GM19438 (cell line): ENCODE measurements at regions not wholly inside any gene's neighbourhood (a gene's known extent, or its start where the extent isn't known, plus 50 kb on each side); places are given as distances from the start of the nearest gene placed in this dataset.

ENCODE experiments used
- ATAC-seq: cut with Tn5 transposase; IDR thresholded peaks from one replicate; pipeline ENCODE4 v1.9.1; 2021; ENCODE audit warnings: low read depth; ENCODE audit not compliant: unreplicated experiment

GRCh38 chr15:62561571-62561970 lies 396.5 kb upstream of the C2CD4B start:
- ATAC-seq, result no peak

- ATAC-seq, result no peak
Observed at GRCh38 chr15:62564886-62565633, 400.0 kb upstream of the C2CD4B start.

DNA sequence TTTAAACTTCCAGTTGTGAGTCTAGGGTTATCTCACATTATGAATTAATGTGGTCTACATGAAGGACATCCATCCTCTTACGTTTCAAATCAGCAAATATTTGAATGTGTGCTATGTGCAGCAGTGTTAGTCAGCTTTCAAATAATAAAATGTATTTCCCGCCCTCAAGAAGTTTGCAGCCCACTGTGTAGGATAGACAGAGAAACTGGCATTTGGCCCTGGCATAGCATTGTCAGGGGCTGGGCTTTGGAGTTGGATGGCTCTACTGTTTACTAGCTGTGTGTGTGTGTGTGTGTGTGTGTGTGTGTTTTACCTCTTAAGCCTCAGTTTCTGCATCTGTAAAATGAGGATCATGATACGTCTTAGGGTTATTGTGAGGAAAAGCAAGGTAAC lies 400.5 kb upstream of the C2CD4B start:
- ATAC-seq, result no peak

DNA sequence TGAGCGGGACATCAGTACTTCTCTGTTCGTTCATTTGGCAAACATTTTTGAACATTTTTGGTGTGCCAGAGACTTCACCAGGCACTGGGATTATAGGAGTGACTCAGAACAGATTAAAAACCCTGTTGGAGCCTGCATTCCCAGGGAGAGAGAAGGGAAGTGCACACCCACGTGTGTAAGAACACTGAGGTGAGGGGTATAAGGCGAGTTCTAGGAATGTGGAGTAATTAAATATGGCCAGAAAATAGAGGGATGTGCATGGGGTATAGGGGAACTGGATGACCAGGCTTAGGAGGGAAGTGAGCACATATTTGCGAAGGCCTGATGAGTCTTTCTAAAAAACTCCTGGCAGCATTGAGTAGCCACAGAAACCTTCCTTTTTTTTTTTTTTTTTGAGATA lies 401.2 kb upstream of the C2CD4B start:
- ATAC-seq, result no peak

DNA sequence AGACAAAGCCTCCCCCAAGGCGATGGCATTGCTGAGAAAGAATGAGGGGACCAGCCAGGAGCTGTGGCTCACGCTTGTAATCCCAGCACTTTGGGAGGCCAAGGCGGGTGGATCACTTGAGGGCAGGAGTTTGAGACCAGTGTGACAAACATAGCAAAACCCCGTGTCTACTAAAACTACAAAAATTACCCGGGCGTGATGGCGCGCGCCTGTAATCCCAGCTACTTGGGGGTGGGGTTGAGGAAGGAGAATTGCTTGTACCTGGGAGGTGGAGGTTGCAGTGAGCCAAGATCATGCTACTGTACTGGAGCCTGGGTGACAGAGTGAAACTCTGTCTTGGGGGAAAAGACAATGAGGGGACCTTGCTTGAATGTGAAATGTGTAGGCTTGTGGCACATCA lies 402.4 kb upstream of the C2CD4B start:
- ATAC-seq, result no peak

DNA sequence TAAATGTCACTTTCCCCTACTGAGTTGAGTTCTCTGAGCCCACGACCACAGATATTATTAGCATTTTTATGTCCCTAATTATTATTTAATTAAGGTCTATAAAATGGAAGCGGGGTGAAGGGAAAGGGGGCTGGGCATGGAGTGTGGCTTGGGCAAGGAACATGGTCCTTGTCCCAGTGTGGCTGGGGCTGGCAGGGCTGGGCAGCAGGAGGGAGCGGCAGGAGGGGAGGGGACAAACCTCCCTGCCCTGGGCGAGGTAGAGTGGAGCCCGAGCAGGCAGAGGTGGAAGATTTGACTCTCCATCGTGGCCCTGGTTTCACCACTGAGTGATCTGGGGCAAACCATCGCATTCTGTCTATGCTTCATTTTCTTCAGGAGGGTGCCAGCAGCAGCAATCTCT lies 402.9 kb upstream of the C2CD4B start:
- ATAC-seq, result no peak

GRCh38 chr15:62568702-62569101 lies 403.6 kb upstream of the C2CD4B start:
- ATAC-seq, result no peak

GRCh38 chr15:62569460-62570404 lies 404.6 kb upstream of the C2CD4B start:
- no peak for ATAC-seq

GRCh38 chr15:62570405-62570783 lies 405.3 kb upstream of the C2CD4B start:
- ATAC-seq, result no peak

DNA sequence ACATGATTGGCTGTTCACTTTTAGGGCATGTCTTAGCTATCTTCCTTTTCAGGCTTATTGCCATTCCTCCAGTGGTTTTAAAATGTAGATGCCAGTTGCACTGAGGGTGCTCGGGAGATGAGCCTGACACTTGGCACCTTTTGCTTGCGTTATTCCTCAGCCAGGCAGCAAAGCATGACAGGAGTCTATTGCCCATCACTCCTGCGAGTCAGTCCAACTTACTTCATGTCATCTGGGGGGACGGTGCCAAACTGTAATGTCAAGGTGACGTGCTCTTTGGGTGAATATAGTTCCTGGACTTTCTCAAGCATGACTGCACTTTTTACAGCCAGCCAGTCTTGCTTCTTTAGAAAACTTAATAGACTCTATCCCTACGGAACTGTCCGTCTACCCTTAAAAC lies 406.0 kb upstream of the C2CD4B start:
- no peak for ATAC-seq

DNA sequence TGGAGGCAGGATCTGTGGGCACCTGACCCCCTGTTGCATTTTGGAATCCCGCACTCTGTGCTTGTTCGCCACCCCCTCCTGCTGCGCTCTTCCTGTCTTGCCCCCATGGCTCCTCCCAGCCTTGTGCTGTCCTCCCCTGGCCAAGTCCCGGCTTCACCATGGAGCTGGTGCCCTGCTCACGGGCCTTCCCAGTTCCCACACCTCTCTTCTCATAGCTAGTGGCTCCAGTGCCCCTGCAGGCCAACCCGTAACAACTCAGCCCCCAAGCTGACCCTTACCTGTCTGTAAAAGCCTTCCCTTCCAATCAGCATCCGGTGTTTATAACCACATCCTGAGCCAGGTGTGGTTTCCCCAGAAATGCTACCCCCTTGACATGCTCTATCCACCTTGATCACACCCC lies 407.7 kb upstream of the C2CD4B start:
- no peak for ATAC-seq

DNA sequence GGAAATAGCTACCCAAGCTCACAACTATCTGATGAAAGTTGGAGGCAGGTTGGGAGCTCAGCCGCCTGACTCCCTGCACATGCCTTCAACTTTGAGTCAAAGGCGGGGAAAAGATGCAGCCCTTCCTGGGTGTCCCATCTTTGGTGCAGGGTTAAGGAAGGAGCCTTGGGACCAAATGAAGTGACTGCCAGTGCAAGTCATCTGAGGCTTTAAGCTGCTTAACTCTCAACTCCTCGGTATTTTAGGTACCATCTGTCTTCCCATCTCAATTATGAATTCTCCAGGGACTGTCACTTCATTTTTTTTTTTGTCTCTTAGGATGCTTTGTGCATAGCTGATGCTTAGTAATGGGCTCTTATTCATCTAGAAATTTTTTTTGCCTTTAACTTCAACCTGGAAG lies 408.8 kb upstream of the C2CD4B start:
- no peak for ATAC-seq

- ATAC-seq, result no peak
Observed at GRCh38 chr15:62578546-62578945, 413.5 kb upstream of the C2CD4B start.

DNA sequence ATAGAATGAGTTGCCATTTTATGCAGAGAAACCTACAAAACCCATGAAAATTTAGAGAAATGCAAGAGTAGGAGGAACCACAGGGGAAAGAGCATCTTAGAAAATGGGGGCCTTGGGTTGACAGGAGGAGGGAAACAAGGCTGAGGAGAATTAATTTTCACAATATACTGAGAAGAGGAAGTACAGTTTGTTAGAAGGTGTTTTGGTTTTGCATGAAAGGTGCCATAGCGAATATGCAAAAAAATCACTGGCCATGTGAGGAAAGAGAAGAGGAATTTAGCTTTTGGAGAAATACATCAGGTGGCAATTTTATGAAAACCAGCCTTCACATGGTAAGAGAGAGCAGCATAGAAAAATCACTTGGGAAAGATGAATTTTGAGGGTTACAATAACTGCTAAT lies 413.9 kb upstream of the C2CD4B start:
- ATAC-seq, result no peak

DNA sequence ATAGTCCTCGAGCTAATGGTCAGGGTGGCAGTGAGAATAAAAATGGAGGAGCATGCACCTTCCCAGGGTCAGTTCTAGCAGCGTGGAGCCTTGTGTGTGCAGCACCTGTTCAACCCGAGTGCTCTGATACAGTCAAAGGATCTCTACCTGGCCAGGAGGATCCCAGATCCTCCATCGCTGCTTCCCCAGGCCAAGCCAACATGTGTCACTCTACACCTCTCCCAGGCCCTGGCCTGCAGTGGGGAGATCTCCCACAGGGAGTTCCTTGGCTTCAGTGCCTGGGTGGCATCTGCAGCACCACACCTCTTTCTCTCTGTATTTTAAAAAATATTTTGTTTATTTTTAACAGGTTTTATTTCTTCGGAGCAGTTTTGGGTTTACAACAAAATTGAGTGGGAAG lies 414.8 kb upstream of the C2CD4B start:
- no peak for ATAC-seq

DNA sequence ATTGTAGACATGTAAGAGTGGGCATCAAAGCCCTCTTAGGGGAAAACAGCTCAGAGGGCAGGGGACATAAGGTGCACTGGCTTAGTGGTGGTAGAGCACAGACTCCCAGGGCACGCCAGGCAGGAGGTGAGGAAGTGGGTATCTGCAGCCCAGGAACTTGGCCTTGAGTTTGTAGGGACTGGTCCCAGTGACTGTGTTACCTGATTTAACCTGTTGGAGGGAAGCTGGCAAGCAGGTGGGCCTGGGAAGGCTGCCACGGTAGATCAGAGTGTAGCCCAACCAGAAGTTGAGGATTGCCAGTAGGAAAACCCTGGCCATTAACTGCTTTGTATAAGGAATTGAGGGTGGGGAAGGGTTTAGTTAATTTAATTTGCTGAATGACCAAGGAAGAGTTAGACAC lies 417.5 kb upstream of the C2CD4B start:
- no peak for ATAC-seq

DNA sequence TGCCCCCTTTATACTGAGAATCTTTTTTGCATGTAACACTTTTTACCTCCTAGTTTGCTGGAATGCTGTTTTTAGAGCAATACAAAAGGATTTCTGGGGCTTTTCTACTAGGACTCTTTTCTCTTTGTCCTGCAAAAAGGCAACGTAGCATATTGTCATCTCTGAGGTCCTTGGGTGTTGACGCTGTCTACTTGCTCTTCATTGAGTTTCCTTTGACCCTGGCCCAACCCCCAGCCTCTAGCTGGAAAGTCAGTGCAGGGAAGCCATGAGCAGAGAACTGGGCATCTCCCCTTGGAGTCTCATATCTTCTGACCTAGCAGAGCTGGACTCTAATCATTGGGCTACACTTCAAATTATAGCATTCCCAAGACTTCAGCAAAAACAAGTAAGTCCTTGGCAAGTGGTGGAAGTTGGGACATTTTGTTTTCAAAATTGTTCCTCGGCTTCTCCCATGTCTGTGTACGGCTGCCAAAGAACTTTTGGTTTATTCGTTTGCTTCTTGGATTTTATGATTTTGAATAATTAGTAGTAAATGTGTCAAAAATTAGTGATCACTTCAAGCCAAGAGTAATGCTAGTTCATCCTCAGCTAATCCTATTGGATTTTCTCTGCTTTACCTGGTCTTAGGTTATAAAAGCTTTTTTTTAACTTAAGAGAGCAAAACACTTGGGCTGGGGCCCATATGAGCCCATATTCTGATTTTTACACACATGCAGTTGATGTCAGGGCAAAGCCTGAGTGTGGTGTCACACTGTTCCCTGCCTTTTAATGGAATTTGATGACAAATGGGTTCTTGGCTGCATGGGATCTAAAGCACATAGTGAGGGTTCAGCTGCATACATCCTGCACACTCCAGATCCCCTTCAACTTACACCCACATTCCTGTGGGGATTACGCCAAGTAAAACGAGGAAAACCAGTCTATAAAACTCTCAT lies 419.5 kb upstream of the C2CD4B start:
- no peak for ATAC-seq

DNA sequence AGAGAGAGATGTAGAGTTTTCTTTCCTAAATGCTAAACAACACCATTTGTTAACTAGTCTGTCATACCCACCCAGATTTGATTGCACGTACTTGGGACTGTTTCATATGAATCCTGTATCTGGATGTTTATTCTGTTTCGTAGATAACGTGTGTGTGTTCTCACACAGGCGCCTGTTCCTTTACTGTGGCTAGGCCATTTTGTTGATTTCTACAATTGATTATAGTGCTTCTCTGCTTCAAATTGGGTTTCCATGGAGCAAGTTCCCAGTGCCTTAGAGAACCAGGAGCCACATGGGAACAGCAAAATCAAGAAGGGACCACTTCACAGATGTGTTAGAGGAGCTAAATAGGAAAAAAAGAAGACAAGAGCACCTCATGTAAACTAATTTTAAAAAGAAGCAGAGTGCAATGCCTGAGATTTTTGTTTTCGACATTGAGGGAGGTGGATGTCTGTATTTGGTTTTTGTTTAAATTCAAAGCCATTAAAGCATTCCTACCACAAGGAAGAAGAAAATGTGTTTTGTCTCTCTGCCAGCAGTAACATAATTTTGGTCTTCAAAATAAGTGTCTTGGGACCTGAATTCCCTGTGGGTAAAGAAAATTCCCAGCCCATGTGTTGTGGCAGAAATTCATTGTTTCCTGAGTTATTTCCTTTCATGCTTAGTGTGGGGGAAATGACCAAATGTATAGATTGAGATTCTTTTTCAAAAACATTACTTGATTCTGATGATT lies 424.0 kb upstream of the C2CD4B start:
- no peak for ATAC-seq

GRCh38 chr15:62591842-62592838 lies 427.1 kb upstream of the C2CD4B start:
- ATAC-seq, result no peak
